GM19025 (cell line): ENCODE measurements at regions not wholly inside any gene's neighbourhood (a gene's known extent, or its start where the extent isn't known, plus 50 kb on each side); places are given as distances from the start of the nearest gene placed in this dataset.
"Not testable (repeated sequence)": the region's sequence is repeated elsewhere in the genome, so short reads cannot be mapped to it uniquely, and the experiment has no call there.

Source experiments
- ATAC-seq: cut with Tn5 transposase; IDR thresholded peaks from one replicate; pipeline ENCODE4 v1.9.1; 2021; ENCODE audit warnings: mild to moderate bottlenecking, low read depth, moderate library complexity; ENCODE audit not compliant: unreplicated experiment

GRCh38 chr6:100230115-100230952 is 234.4 kb downstream of the SIM1 start:
- no peak for ATAC-seq

DNA sequence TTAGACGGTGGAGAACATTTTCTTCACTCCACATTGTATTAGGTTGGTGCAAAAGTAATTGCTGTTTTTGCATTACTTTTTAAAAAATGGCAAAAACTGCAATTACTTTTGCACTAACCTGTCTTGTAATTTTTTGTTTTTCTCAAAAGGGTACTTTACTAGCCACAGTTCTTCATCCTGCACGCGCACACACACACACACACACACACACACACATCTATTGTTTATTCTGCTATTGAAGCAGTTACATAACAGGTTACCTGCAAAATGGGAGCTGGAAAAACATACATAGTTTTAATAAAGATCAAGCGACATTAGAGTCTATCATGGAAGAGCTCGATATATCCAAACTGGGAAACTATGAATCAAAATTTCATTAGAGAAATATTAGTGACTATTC is 235.2 kb downstream of the SIM1 start:
- no peak for ATAC-seq

- ATAC-seq: peak; percentile 100
Measured at GRCh38 chr6:100228834-100229441, 234.9 kb upstream of the MCHR2 start.

DNA sequence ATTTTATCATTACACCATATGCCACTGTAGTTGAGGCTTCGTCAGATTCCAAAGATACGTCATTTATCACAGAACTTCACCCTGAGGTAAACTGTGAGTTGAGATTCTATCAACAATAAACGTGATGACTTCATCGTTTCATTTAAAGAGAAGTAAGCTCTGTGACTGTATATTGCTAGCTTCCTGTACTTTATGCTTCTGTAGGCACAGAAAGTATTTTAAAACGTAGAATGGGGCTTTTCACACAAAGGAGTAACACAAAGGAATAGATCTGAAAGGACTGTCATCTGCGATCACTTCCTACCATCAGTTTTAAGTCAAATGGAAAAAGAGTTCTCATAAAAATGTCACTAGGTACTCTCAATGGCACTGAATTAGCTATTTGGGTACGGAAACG is 234.4 kb upstream of the MCHR2 start:
- ATAC-seq: no peak

GRCh38 chr6:100226811-100227210 is 232.8 kb upstream of the MCHR2 start:
- no peak for ATAC-seq

DNA sequence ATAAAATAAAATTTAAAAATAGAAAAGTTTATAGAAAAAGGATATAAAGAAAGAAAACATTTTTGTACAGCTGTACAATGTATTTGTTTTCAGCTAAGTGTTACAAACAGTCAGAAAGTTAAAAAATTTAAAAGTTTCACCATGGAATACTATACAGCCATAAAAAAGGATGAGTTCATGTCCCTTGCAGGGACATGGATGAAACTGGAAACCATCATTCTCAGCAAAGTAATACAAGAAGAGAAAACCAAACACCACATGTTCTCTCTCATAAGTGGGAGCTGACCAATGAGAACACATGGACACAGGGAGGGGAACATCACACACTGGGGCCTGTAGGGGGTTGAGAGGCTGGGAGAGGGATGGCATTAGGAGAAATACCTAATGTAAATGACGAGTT is 229.9 kb upstream of the MCHR2 start:
- ATAC-seq: not testable (repeated sequence)

- ATAC-seq: no peak
Measured at GRCh38 chr6:100220543-100220942, 226.5 kb upstream of the MCHR2 start.

DNA sequence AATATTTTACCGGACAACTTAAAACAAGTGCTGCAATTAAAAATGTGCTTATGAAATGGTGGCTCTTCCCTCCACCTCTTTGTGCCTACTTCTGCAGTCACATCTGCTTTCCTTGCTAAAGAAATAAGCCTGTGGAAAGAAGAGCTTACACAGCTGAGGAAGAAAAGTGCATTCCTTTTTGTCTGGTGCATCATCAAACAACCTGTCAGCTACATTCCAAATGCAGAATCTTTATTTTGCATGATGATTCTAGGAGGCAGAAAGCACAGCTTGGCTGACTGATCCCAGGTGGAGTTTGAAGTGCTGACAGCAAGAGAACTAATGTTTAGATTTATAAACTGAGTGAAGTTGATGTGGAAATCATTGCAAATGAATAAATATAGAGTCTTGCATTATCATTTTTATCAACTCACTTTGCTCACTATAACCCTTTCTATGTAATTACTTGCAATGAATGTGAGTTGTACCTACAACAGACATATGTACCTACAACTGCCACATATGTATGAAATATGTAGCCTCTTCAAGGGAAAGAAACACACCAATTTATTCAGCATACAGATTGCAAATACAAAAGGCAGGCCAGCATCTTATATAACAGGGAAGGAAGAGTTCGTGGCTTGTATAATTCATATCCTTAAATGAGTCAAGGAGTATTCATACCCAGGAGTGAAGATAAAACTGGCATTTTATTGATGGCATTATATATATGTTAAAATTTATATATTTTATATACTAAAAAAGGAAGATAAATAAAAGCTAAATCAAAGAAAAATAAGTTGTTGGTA is 223.4 kb upstream of the MCHR2 start:
- no peak for ATAC-seq

- ATAC-seq: no peak
Measured at GRCh38 chr6:100216760-100217159, 222.7 kb upstream of the MCHR2 start.

GRCh38 chr6:100212131-100212530 is 218.1 kb upstream of the MCHR2 start:
- no peak for ATAC-seq

DNA sequence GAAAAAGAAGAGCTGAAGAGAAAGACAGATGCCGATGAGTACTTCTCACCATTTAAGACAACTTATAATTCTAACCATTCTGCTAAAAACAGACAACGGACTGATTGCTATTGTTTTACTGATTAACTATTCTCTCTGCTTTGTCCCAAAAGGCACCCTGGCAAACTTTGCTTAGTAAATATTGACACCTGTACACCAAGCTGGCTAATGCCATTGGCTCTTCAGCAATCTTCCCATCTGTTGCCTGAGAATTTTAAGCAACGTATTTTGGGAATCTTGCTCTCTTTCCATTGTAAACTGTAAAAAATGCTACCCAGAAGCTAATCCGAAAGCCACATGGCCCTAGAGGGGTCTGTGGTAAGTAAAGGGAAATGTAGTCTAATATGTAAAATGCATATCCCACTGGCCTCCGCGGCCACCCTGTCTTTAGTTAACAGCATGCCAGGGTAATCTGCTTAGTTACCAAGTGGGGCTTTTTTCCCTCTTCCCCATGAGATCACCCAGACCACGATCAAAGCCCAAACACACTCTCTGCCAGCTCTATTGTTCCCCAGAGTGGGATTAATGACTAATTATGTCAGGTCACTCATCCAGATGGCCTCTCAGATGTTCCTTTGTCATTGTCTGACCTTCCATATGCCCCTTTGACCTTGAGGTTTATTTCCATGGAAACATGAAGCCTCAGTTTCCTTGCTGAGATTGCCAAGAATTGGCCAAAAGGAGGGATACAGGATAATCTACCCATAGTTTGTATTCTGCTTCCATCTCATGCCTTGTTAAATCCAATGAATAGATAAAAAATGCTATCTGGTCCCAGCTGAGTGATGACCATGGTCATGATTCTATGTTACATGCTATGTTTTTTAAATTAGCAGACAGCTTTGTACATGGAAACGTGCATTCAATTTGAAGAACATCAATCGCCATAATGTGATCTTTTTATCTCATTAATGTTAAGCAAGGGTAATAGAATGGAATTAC is 216.4 kb upstream of the MCHR2 start:
- ATAC-seq: no peak

DNA sequence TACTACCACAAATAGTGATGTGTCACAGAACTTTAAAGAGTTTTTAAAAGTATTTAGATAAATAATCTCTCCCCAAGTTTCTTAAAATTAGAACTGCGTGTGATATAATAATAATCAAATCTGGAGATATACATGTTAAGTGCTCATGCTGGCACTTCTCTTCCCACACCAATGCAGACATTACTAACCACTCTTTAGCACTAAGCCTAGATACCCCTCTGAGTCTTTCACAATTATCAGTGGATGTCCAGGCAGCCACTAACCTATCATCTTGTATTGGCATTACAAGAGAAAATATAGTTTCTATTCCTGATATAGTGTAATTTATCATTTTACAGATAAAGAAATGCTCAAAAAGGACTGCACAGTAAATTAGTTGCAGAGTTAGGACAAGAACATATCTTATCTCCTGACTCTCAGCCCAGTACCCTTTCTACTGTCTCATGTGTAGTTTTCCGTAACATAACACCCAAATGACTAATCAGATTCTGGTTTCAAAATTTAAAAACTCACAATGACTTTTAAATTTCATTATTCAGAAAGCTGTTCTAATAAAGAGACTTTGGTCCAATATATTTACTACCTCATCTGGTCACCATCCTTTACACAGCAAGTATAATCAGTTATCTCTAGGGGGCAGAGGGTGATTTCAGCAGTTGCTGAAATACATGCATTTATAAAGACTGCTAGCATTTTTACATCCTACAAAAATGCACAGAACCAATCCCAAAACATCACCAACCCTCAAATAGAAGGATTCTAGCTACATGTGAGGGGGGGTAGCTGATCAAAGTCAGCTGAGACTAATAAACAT is 215.5 kb upstream of the MCHR2 start:
- no peak for ATAC-seq

DNA sequence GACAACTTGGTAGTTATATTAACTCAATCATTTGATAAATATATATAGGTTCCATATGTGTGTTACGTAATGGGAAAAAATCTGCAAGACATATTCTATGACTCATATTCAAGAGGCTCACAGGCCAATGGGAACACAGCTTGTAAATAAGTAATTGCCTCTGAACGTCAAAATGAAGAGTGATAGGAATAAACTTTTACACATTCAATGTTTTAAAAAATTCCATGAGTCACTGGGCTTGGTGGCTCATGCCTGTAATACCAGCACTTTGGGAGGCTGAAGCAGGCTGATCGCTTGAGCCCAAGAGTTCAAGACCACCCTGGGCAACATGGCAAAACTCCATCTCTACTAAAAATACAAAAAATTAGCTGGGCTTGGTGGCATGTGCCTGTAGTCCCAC is 209.4 kb upstream of the MCHR2 start:
- no peak for ATAC-seq

GRCh38 chr6:100202417-100203194 is 208.6 kb upstream of the MCHR2 start:
- ATAC-seq: no peak

- ATAC-seq: not testable (repeated sequence)
Measured at GRCh38 chr6:100196214-100196982, 202.4 kb upstream of the MCHR2 start.

- ATAC-seq: not testable (repeated sequence)
Measured at GRCh38 chr6:100195244-100195643, 201.2 kb upstream of the MCHR2 start.

DNA sequence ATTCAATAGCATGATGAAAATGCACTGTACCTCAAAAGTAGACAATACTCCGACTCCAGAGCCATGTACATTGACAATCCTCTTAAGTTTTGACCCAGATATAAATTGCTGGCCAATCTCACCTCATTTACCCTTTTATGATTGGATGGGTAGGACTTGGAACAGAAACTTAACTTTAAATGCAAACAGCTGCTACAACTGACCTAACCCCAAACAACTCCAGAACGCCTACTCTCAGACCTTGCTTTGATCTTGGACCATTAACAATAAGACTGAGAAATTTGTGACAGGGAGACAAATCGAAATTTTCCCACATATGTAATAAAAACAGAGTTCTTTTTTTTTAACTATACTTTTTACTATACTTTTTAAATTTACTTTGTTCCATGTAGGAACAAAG is 200.5 kb upstream of the MCHR2 start:
- ATAC-seq: no peak

DNA sequence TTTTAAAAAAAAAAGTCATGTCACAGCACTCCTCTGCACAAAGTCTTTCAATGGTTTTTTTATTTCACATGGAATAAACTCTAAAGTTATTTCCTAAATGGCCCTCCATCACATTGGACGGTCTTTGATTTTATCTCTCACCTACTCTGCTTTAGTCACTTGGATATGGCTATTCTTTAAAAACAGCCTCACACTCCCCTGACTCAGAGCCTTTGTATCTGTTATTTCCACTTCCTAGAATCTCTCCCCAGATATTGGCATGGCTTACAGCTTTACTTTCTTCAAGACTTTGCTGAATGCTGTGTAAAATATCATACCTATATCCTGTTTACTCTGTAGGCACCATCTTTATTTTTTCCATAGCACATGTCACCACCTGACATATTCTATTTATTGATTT is 194.7 kb upstream of the MCHR2 start:
- no peak for ATAC-seq
